CD4-positive, alpha-beta T cell (primary cell): ENCODE measurements at regions not wholly inside any gene's neighbourhood (a gene's known extent, or its start where the extent isn't known, plus 50 kb on each side); places are given as distances from the start of the nearest gene placed in this dataset.

Source experiments
- ATAC-seq: fragments of 200-7000 bp; cut with Tn5 transposase; one replicate; pipeline ENCODE4 v1.10.0; 2022; ENCODE audit warnings: mild to moderate bottlenecking; ENCODE audit not compliant: poor library complexity
- CTCF ChIA-PET: fragments of 350-600 bp; sonication (Branson Sonifier 250); formaldehyde crosslinking; loops from one replicate; lab custom pipeline; 2021; ENCODE audit warnings: antibody characterized with exemption, inconsistent platforms; lab: Charles Lee
- POLR2A ChIA-PET: fragments of 350-600 bp; sonication (Branson Sonifier 250); formaldehyde crosslinking; loops from one replicate; lab custom pipeline; 2021; ENCODE audit warnings: antibody characterized with exemption, inconsistent platforms; lab: Charles Lee
- DNase-seq, 14 experiments: peaks; one replicate each; pipeline ENCODE4 v3.0.0-alpha.2; 2013 to 2020; ENCODE audit warnings: mixed read lengths in 2 of 14
- H3K27ac ChIP-seq, 2 donors: one replicate each; pipeline versions ENCODE4 v1.5.1 to v1.7.0; 2013; ENCODE audit warnings: low read length in 2 of 2, low read depth in 1 of 2, mild to moderate bottlenecking in 1 of 2
- H3K27me3 ChIP-seq, 2 experiments: 1 replicate in 1 of 2; 2 replicates in 1 of 2; pipeline versions ENCODE4 v1.6.1 to v1.7.0; 2013; ENCODE audit warnings: low read length in 2 of 2, control low read depth in 1 of 2, mild to moderate bottlenecking in 1 of 2, moderate library complexity in 1 of 2; ENCODE audit not compliant: insufficient read depth in 2 of 2, control insufficient read depth in 1 of 2
- H3K36me3 ChIP-seq: one replicate; pipeline ENCODE4 v1.6.1; 2013; ENCODE audit warnings: low read length, control low read depth; ENCODE audit not compliant: insufficient read depth
- H3K4me1 ChIP-seq: one replicate; pipeline ENCODE4 v1.6.1; 2013; ENCODE audit warnings: low read length, control low read depth; ENCODE audit not compliant: insufficient read depth
- H3K4me3 ChIP-seq: one replicate; pipeline ENCODE4 v1.5.1; 2013; ENCODE audit warnings: mild to moderate bottlenecking, low read length, moderate library complexity
- H3K9me3 ChIP-seq, 2 experiments: 1 replicate in 1 of 2; 2 replicates in 1 of 2; pipeline versions ENCODE4 v1.6.1 to v1.7.0; 2013; ENCODE audit warnings: low read length in 2 of 2, mild to moderate bottlenecking in 2 of 2, control low read depth in 1 of 2, moderate library complexity in 1 of 2; ENCODE audit not compliant: control insufficient read depth in 1 of 2, insufficient read depth in 1 of 2
- H3K27ac Mint-ChIP-seq: one replicate; pipeline ENCODE4 v1.8.0; 2020; ENCODE audit warnings: mixed read lengths
- H3K27me3 Mint-ChIP-seq: one replicate; pipeline ENCODE4 v1.8.0; 2021; ENCODE audit warnings: mixed read lengths
- H3K36me3 Mint-ChIP-seq: one replicate; pipeline ENCODE4 v1.8.0; 2021; ENCODE audit warnings: low read depth, mixed read lengths
- H3K4me1 Mint-ChIP-seq: one replicate; pipeline ENCODE4 v1.8.0; 2021; ENCODE audit warnings: low read depth, mixed read lengths
- H3K4me3 Mint-ChIP-seq: one replicate; pipeline ENCODE4 v1.8.0; 2020; ENCODE audit warnings: mild to moderate bottlenecking, mixed read lengths
- H3K9me3 Mint-ChIP-seq: one replicate; pipeline ENCODE4 v1.8.0; 2020; ENCODE audit warnings: mixed read lengths
- intact Hi-C, 2 experiments: fragments of 100-400 bp; cut with DNase I in 1 of 2; cut with micrococcal nuclease in 1 of 2; formaldehyde crosslinking; loops; one replicate each; pipeline versions ENCODE4 v1.15.1 to v1.9.0; 2023 to 2025; cut with DNase I, micrococcal nuclease
- TF ChIP-seq, protein P1 (sequence below): fragments of 200-600 bp; IDR thresholded peaks from one replicate; pipeline ENCODE4 v1.8.0; 2022; ENCODE audit warnings: antibody characterized with exemption, mild to moderate bottlenecking

DNA sequence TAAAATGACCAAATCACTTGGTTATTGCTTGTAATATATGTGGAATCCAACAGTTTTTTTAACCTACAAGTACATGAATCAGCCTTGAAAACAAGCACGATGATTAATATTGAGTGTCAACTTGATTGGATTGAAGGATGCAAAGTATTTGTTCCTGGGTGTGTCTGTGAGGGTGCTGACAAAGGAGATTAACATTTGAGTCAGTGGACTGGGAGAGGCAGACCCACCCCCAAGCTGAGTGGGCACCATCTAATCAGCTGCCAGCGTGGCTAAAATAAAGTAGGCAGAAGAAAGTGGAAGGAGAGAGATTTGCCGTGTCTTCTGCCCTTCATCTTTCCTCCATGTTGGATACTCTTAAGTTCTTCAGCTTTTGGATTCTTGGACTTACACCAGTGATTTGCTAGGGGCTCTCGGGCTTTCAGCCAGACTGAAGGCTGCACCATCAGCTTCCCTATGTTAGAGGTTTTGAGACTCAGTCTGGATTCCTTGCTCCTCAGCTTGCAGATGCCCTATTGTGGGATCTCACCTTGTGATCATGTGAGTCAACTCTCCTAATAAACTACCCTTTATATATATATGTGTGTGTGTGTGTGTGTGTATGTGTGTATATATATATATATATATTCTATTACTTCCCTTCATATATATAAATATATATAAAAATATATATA is 118.4 kb upstream of the WDR11 start:
- Histone ChIP-seq H3K36me3 (no peaks in the 10 kb centered on the region), H3K27me3 (peaks cover 0 to 9% of the 10 kb centered on the region in 2 experiments), H3K27ac (no peak overlapping the region), H3K4me3 (no peak overlapping the region), H3K4me1 (no peaks in the 10 kb centered on the region), H3K9me3 (no peaks in the 10 kb centered on the region)
- H3K9me3 Mint-ChIP-seq, result no peaks in the 10 kb centered on the region
- DNase-seq (no peak), ATAC-seq (no peak)
- H3K27me3 Mint-ChIP-seq, result peaks cover 13% of the 10 kb centered on the region
- intact Hi-C loops, result no loop called here
- no peaks in the 10 kb centered on the region for H3K36me3 Mint-ChIP-seq
- H3K4me1 Mint-ChIP-seq, result no peaks in the 10 kb centered on the region
- POLR2A ChIA-PET, result no interaction called here
- no peak overlapping the region for H3K4me3 Mint-ChIP-seq
- TF ChIP-seq, protein P1, sequence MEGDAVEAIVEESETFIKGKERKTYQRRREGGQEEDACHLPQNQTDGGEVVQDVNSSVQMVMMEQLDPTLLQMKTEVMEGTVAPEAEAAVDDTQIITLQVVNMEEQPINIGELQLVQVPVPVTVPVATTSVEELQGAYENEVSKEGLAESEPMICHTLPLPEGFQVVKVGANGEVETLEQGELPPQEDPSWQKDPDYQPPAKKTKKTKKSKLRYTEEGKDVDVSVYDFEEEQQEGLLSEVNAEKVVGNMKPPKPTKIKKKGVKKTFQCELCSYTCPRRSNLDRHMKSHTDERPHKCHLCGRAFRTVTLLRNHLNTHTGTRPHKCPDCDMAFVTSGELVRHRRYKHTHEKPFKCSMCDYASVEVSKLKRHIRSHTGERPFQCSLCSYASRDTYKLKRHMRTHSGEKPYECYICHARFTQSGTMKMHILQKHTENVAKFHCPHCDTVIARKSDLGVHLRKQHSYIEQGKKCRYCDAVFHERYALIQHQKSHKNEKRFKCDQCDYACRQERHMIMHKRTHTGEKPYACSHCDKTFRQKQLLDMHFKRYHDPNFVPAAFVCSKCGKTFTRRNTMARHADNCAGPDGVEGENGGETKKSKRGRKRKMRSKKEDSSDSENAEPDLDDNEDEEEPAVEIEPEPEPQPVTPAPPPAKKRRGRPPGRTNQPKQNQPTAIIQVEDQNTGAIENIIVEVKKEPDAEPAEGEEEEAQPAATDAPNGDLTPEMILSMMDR, result no peak
- CTCF ChIA-PET, result no interaction called here
- no peak overlapping the region for H3K27ac Mint-ChIP-seq

DNA sequence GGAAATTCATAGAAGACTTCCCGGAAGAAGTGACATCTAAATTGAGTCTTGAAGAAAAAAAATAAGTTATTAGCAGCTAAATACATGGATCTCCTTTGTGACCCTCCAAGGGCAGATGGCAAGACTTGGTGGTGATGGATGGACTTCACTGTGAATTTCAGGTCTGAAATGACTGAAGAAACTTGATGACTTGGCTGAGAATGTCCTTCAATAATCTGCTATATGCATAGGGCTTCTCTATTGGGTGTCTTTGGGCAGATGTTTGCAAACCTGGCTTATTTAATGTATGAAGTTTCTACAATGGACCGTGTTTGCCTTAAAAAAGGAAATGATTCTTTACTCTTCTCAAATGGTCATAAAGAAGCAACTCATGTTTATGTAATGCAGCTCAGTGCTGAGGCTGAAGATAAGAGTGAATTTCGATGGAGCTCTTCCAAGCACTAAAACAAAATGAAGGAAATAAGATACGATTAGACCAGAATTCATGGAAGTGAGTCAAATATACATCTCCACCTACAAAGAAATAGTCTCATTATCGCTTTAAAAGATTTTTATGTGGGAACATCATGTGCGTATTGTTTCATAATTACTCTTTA is 116.6 kb upstream of the WDR11 start:
- no peaks in the 10 kb centered on the region for H3K4me1 ChIP-seq
- no peak overlapping the region for H3K27ac ChIP-seq
- peaks cover 15% of the 10 kb centered on the region for H3K27me3 Mint-ChIP-seq
- DNase-seq (no peak), ATAC-seq (no peak)
- H3K4me3 ChIP-seq, result no peak overlapping the region
- no peaks in the 10 kb centered on the region for H3K36me3 Mint-ChIP-seq
- TF ChIP-seq, protein P1, result no peak
- intact Hi-C loops, result no loop called here
- H3K36me3 ChIP-seq, result no peaks in the 10 kb centered on the region
- ChIA-PET POLR2A (no interaction called here), CTCF (no interaction called here)
- H3K9me3 Mint-ChIP-seq, result no peaks in the 10 kb centered on the region
- no peak overlapping the region for H3K4me3 Mint-ChIP-seq
- H3K27ac Mint-ChIP-seq, result no peak overlapping the region
- H3K4me1 Mint-ChIP-seq, result no peaks in the 10 kb centered on the region
- H3K27me3 ChIP-seq, result peaks cover 0 to 9% of the 10 kb centered on the region in 2 experiments
- H3K9me3 ChIP-seq, result no peaks in the 10 kb centered on the region

DNA sequence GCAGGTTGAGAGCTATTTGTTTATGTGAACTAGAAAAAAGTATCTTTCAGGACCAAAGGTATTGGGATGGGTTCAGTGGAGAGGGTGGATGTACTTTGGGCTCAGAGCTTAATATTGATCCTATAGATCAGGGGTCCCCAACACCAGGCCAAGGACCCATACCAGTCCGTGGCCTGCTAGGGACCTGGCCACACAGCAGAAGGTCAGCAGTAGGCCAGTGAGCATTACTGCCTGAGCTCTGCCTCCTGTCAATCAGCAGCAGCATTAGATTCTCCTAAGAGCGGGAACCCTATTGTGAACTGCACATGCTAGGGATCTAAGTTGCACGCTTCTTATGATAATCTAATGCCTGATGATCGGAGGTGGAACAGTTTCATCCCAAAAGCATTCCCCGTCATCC is 115.8 kb upstream of the WDR11 start:
- TF ChIP-seq, protein P1, result no peak
- no peak overlapping the region for H3K27ac ChIP-seq
- CTCF ChIA-PET, result no interaction called here
- intact Hi-C loops, result no loop called here
- H3K36me3 Mint-ChIP-seq, result no peaks in the 10 kb centered on the region
- peaks cover 15% of the 10 kb centered on the region for H3K27me3 Mint-ChIP-seq
- H3K27me3 ChIP-seq, result peaks cover 0 to 9% of the 10 kb centered on the region in 2 experiments
- H3K4me1 ChIP-seq, result no peaks in the 10 kb centered on the region
- no peak overlapping the region for H3K4me3 Mint-ChIP-seq
- H3K9me3 ChIP-seq, result no peaks in the 10 kb centered on the region
- DNase-seq (no peak), ATAC-seq (no peak)
- H3K36me3 ChIP-seq, result no peaks in the 10 kb centered on the region
- H3K9me3 Mint-ChIP-seq, result no peaks in the 10 kb centered on the region
- H3K4me1 Mint-ChIP-seq, result no peaks in the 10 kb centered on the region
- H3K4me3 ChIP-seq, result no peak overlapping the region
- POLR2A ChIA-PET, result no interaction called here
- H3K27ac Mint-ChIP-seq, result no peak overlapping the region
